GM23338 (cell line): ENCODE measurements at regions not wholly inside any gene's neighbourhood (a gene's known extent, or its start where the extent isn't known, plus 50 kb on each side); places are given as distances from the start of the nearest gene placed in this dataset.
A peak's percentile ranks its signal among the peaks of the same experiment; 100 is the strongest.

Source experiments
- EZH2 ChIP-seq: fragments of 200-600 bp; sonication (generic); IDR thresholded peaks from one replicate; pipeline ENCODE4 v1.8.0; 2017; ENCODE audit warnings: antibody characterized with exemption, mild to moderate bottlenecking, low read depth; ENCODE audit not compliant: unreplicated experiment
- TF ChIP-seq, protein P1 (sequence below), 2 experiments: fragments of 200-600 bp in 1 of 2; sonication (generic) in 1 of 2; conservative IDR thresholded peaks; 2 replicates each; pipeline versions ENCODE4 v1.5.1 to v1.6.1; 2016 to 2017; ENCODE audit warnings: antibody characterized with exemption in 2 of 2, low read depth in 2 of 2, mild to moderate bottlenecking in 2 of 2, moderate library complexity in 1 of 2
- TF ChIP-seq, protein P2 (sequence below): IDR thresholded peaks from one replicate; pipeline ENCODE4 v1.6.1; 2018; ENCODE audit warnings: antibody characterized with exemption; ENCODE audit not compliant: unreplicated experiment

DNA sequence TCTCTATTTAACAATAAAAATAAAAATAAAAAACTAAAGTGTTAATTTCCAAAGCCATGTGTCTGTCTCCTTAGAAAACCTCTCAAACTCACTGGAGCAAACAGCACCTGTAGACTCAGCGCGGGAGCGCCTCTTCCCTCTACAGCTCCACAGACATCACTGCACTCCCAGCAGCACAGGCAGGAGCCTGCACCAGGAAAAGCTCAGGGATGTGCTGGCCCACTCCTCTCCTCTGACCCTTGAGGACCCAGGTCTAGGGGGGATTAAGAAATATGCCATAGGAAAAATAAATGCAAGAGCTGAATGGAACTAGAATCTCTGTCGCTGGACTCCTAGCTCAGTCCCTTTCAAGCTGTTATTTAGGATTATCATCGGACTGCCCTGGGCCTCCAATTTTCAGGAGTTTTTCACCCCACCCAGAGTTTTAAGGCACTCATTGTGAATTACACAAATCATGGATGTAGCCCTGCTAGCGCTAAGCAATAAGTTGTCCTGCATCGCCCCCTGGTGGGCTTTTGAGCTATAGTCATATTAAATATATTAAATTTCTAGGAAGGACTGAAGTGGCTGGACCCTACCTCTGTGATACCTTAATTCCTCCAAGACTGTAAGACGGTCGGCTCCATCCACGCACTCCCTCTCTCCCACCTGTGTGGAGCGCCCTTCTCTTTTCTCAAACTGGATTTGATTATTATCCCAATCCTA is 333.9 kb downstream of the UQCRFS1 start:
- TF ChIP-seq, protein P1, sequence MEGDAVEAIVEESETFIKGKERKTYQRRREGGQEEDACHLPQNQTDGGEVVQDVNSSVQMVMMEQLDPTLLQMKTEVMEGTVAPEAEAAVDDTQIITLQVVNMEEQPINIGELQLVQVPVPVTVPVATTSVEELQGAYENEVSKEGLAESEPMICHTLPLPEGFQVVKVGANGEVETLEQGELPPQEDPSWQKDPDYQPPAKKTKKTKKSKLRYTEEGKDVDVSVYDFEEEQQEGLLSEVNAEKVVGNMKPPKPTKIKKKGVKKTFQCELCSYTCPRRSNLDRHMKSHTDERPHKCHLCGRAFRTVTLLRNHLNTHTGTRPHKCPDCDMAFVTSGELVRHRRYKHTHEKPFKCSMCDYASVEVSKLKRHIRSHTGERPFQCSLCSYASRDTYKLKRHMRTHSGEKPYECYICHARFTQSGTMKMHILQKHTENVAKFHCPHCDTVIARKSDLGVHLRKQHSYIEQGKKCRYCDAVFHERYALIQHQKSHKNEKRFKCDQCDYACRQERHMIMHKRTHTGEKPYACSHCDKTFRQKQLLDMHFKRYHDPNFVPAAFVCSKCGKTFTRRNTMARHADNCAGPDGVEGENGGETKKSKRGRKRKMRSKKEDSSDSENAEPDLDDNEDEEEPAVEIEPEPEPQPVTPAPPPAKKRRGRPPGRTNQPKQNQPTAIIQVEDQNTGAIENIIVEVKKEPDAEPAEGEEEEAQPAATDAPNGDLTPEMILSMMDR (conservative IDR thresholded peaks at IDR 0.05; ENCODE audit: low read depth in 2 of 2), result peak; percentile 69 to 78
- no peak for TF ChIP-seq EZH2
- TF ChIP-seq, protein P2, sequence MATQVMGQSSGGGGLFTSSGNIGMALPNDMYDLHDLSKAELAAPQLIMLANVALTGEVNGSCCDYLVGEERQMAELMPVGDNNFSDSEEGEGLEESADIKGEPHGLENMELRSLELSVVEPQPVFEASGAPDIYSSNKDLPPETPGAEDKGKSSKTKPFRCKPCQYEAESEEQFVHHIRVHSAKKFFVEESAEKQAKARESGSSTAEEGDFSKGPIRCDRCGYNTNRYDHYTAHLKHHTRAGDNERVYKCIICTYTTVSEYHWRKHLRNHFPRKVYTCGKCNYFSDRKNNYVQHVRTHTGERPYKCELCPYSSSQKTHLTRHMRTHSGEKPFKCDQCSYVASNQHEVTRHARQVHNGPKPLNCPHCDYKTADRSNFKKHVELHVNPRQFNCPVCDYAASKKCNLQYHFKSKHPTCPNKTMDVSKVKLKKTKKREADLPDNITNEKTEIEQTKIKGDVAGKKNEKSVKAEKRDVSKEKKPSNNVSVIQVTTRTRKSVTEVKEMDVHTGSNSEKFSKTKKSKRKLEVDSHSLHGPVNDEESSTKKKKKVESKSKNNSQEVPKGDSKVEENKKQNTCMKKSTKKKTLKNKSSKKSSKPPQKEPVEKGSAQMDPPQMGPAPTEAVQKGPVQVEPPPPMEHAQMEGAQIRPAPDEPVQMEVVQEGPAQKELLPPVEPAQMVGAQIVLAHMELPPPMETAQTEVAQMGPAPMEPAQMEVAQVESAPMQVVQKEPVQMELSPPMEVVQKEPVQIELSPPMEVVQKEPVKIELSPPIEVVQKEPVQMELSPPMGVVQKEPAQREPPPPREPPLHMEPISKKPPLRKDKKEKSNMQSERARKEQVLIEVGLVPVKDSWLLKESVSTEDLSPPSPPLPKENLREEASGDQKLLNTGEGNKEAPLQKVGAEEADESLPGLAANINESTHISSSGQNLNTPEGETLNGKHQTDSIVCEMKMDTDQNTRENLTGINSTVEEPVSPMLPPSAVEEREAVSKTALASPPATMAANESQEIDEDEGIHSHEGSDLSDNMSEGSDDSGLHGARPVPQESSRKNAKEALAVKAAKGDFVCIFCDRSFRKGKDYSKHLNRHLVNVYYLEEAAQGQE, result no peak
